ENCODE measurements at regions not wholly inside any gene's neighbourhood (a gene's known extent, or its start where the extent isn't known, plus 50 kb on each side); places are given as distances from the start of the nearest gene placed in this dataset.

GRCh38 chr4:36824682-36825081 lies 419.9 kb upstream of the NWD2 start:
- TF ChIP-seq, protein P1, sequence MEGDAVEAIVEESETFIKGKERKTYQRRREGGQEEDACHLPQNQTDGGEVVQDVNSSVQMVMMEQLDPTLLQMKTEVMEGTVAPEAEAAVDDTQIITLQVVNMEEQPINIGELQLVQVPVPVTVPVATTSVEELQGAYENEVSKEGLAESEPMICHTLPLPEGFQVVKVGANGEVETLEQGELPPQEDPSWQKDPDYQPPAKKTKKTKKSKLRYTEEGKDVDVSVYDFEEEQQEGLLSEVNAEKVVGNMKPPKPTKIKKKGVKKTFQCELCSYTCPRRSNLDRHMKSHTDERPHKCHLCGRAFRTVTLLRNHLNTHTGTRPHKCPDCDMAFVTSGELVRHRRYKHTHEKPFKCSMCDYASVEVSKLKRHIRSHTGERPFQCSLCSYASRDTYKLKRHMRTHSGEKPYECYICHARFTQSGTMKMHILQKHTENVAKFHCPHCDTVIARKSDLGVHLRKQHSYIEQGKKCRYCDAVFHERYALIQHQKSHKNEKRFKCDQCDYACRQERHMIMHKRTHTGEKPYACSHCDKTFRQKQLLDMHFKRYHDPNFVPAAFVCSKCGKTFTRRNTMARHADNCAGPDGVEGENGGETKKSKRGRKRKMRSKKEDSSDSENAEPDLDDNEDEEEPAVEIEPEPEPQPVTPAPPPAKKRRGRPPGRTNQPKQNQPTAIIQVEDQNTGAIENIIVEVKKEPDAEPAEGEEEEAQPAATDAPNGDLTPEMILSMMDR (IDR thresholded peaks at IDR 0.05): no peak
- TF ChIP-seq POLR2A (IDR thresholded peaks at IDR 0.05) (no peak), POLR2AphosphoS5 (IDR thresholded peaks at IDR 0.05) (no peak)
- Histone ChIP-seq H3K36me3 (no peaks in the 10 kb centered on the region), H3K27me3 (no peaks in the 10 kb centered on the region), H3K4me1 (no peaks in the 10 kb centered on the region), H3K4me3 (no peak overlapping the region), H3K27ac (no peak overlapping the region), H3K9me3 (no peaks in the 10 kb centered on the region)
- no peak for DNase-seq (ENCODE audit: low spot score in 2 of 2)
- intact Hi-C loops (cut with DNase I; ENCODE audit: low total_unique reads): no loop called here

DNA sequence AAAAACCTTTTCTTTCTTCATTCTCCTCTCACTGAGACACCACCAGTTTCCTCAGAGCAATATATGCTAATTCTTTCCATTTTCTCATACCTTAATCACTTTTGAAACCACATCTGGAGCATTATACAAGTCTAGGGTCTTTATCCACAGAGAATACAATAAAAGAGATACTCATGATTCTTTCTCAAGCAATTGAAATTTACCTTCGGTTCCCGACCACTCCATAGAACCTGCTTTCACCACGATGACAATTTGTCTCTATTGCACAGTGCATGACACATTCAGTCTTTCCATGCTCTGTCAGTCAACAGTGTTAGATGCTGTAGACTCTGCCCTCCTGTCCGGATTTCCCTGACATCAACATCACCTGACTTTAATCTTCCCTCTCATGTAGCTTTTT lies 409.3 kb upstream of the NWD2 start:
- Histone ChIP-seq H3K27ac (no peak overlapping the region), H3K27me3 (no peaks in the 10 kb centered on the region), H3K4me1 (no peaks in the 10 kb centered on the region), H3K4me3 (no peak overlapping the region), H3K36me3 (no peaks in the 10 kb centered on the region), H3K9me3 (no peaks in the 10 kb centered on the region)
- DNase-seq (ENCODE audit: low spot score in 2 of 2): no peak
- intact Hi-C loops (cut with DNase I; ENCODE audit: low total_unique reads): no loop called here
- TF ChIP-seq, protein P1 (IDR thresholded peaks at IDR 0.05): no peak
- TF ChIP-seq POLR2AphosphoS5 (IDR thresholded peaks at IDR 0.05): no peak
- TF ChIP-seq POLR2A (IDR thresholded peaks at IDR 0.05): no peak

DNA sequence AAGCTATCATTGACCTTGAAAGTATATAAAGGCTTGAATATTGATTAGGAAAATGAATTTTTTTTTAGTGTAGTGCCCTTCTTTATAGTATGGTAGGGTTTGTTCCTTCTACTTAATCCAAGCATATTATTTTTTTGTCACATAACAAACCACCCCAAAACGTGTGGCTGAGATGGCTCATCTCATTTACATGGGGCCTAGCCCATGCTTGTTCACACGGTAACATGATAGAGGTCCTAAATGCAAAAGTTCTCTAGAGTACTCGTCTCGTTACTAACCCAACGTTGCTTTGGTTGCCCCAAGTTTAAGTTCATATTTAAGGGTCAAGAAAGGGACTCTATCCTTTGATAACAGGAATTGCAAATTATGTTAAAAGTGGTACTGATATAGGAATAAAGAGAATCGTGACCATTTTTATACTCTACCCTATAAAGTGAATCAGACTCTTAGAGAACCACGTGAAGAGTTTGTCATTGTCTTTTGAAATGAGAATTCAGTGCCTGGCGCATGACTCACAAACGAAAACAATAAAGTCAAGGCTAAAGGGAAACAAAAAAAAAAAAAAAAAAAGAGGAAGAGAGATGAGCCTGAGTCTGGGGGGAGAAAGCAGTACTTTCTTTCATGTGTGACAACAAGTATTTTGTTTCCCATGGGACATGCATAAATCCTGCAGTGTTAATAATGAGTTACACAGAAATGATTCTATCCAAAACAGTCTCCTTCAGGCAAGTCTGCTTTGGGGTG lies 402.8 kb upstream of the NWD2 start:
- H3K27me3 ChIP-seq: no peaks in the 10 kb centered on the region
- no peaks in the 10 kb centered on the region for H3K4me1 ChIP-seq
- intact Hi-C loops (cut with DNase I; ENCODE audit: low total_unique reads): no loop called here
- H3K4me3 ChIP-seq: no peak overlapping the region
- H3K27ac ChIP-seq: no peak overlapping the region
- TF ChIP-seq, protein P1 (IDR thresholded peaks at IDR 0.05): no peak
- TF ChIP-seq POLR2AphosphoS5 (IDR thresholded peaks at IDR 0.05): no peak
- no peak for TF ChIP-seq POLR2A (IDR thresholded peaks at IDR 0.05)
- no peaks in the 10 kb centered on the region for H3K36me3 ChIP-seq
- no peak for DNase-seq (ENCODE audit: low spot score in 2 of 2)
- H3K9me3 ChIP-seq: no peaks in the 10 kb centered on the region

- TF ChIP-seq POLR2A (IDR thresholded peaks at IDR 0.05): no peak
- TF ChIP-seq POLR2AphosphoS5 (IDR thresholded peaks at IDR 0.05): no peak
- TF ChIP-seq, protein P1 (IDR thresholded peaks at IDR 0.05): no peak
- Histone ChIP-seq H3K4me3 (no peak overlapping the region), H3K27me3 (no peaks in the 10 kb centered on the region), H3K36me3 (no peaks in the 10 kb centered on the region), H3K9me3 (no peaks in the 10 kb centered on the region), H3K4me1 (no peaks in the 10 kb centered on the region), H3K27ac (no peak overlapping the region)
- DNase-seq (ENCODE audit: low spot score in 2 of 2): no peak
- intact Hi-C loops (cut with DNase I; ENCODE audit: low total_unique reads): no loop called here
Observed at GRCh38 chr4:36844448-36844847, 400.1 kb upstream of the NWD2 start.

GRCh38 chr4:36852856-36853255 lies 391.7 kb upstream of the NWD2 start:
- no peaks in the 10 kb centered on the region for H3K4me1 ChIP-seq
- intact Hi-C loops (cut with DNase I; ENCODE audit: low total_unique reads): no loop called here
- no peak overlapping the region for H3K4me3 ChIP-seq
- TF ChIP-seq, protein P1 (IDR thresholded peaks at IDR 0.05): no peak
- TF ChIP-seq POLR2A (IDR thresholded peaks at IDR 0.05) (no peak), POLR2AphosphoS5 (IDR thresholded peaks at IDR 0.05) (no peak)
- no peak for DNase-seq (ENCODE audit: low spot score in 2 of 2)
- no peaks in the 10 kb centered on the region for H3K27me3 ChIP-seq
- no peaks in the 10 kb centered on the region for H3K9me3 ChIP-seq
- no peak overlapping the region for H3K27ac ChIP-seq
- no peaks in the 10 kb centered on the region for H3K36me3 ChIP-seq
